ENCODE measurements at regions not wholly inside any gene's neighbourhood (a gene's known extent, or its start where the extent isn't known, plus 50 kb on each side); places are given as distances from the start of the nearest gene placed in this dataset.

DNA sequence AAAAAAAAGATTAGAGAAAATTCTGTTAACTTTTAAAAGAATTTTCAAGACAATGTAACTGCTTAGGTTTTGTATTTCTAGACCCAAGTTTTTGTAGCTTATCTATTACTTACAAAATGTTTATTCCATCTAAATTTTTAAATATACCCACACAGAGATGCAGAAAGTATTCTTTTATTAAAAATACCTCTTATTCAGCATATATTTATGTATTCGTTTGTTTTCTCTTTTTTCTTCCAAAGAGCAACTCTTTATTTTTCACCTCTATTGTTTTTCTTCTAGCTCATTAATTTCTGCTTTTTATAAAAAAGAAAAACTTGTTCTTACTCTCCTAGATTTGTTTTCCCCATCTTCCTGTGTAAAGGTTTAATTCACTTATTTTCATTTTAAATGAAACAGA is 180.3 kb downstream of the ZDHHC21 start:
- no peaks in the 10 kb centered on the region for H3K9me3 ChIP-seq
- intact Hi-C loops (cut with DNase I) = no loop called here
- TF ChIP-seq POLR2A (IDR thresholded peaks at IDR 0.05) (no peak), POLR2AphosphoS5 (IDR thresholded peaks at IDR 0.05) (no peak)
- TF ChIP-seq, protein P1, sequence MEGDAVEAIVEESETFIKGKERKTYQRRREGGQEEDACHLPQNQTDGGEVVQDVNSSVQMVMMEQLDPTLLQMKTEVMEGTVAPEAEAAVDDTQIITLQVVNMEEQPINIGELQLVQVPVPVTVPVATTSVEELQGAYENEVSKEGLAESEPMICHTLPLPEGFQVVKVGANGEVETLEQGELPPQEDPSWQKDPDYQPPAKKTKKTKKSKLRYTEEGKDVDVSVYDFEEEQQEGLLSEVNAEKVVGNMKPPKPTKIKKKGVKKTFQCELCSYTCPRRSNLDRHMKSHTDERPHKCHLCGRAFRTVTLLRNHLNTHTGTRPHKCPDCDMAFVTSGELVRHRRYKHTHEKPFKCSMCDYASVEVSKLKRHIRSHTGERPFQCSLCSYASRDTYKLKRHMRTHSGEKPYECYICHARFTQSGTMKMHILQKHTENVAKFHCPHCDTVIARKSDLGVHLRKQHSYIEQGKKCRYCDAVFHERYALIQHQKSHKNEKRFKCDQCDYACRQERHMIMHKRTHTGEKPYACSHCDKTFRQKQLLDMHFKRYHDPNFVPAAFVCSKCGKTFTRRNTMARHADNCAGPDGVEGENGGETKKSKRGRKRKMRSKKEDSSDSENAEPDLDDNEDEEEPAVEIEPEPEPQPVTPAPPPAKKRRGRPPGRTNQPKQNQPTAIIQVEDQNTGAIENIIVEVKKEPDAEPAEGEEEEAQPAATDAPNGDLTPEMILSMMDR (IDR thresholded peaks at IDR 0.05) = no peak
- no peak overlapping the region for H3K4me3 ChIP-seq
- no peak overlapping the region for H3K27ac ChIP-seq
- no peaks in the 10 kb centered on the region for H3K36me3 ChIP-seq
- H3K4me1 ChIP-seq (replicated peaks) = no peaks in the 10 kb centered on the region
- WGBS = 93% methylated on average over 1 of the region's 1 CpG
- H3K27me3 ChIP-seq (replicated peaks; ENCODE audit: insufficient read depth) = no peaks in the 10 kb centered on the region
- no peak for DNase-seq (ENCODE audit: low spot score)

DNA sequence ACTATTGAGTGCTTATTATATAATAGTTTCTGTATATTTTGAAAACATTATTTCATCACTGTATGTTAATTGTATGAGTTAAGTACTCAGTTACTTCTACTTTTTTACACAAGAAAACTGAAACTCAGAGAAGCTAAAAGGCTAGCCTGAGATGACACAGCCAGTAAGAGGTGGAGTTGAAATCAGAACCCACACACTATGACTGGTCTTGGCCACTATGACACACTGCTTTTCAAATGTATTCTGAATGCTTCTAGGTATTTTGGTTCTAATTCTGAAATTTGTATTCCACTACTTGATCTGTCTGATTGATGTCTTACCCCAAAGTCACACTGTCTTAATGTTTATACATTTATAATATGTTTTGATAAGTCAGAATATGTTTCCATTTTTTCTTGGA is 181.8 kb downstream of the ZDHHC21 start:
- intact Hi-C loops (cut with DNase I) = no loop called here
- Histone ChIP-seq H3K4me1 (replicated peaks) (no peaks in the 10 kb centered on the region), H3K36me3 (no peaks in the 10 kb centered on the region), H3K27ac (no peak overlapping the region), H3K27me3 (replicated peaks; ENCODE audit: insufficient read depth) (no peaks in the 10 kb centered on the region), H3K9me3 (no peaks in the 10 kb centered on the region), H3K4me3 (no peak overlapping the region)
- TF ChIP-seq POLR2A (IDR thresholded peaks at IDR 0.05) (no peak), POLR2AphosphoS5 (IDR thresholded peaks at IDR 0.05) (no peak)
- TF ChIP-seq, protein P1 (IDR thresholded peaks at IDR 0.05) = no peak
- no peak for DNase-seq (ENCODE audit: low spot score)

DNA sequence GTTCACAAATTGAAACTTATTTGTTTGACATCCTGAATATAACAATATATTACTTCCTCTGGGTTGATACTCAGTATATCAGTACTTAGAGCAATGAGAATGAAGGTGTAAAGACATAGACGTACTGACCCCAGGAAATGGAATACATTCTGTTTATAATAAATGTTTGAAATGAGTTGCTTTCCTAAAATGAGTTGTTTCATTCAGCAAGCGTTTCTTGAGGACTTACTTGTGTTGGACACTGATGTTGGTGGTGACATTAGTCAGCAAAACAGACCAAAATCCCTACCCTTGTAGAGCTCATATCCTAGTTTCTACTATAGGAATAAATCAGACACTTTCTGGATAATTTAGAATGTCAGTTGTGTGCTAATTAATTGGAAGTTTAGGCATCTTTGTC is 184.3 kb downstream of the ZDHHC21 start:
- no peak for DNase-seq (ENCODE audit: low spot score)
- Histone ChIP-seq H3K4me1 (replicated peaks) (no peaks in the 10 kb centered on the region), H3K9me3 (no peaks in the 10 kb centered on the region), H3K36me3 (no peaks in the 10 kb centered on the region), H3K27ac (no peak overlapping the region), H3K27me3 (replicated peaks; ENCODE audit: insufficient read depth) (no peaks in the 10 kb centered on the region), H3K4me3 (no peak overlapping the region)
- 80% methylated on average over 2 of the region's 2 CpGs for WGBS
- intact Hi-C loops (cut with DNase I) = no loop called here
- TF ChIP-seq POLR2AphosphoS5 (IDR thresholded peaks at IDR 0.05) (no peak), POLR2A (IDR thresholded peaks at IDR 0.05) (no peak)
- TF ChIP-seq, protein P1 (IDR thresholded peaks at IDR 0.05) = no peak

DNA sequence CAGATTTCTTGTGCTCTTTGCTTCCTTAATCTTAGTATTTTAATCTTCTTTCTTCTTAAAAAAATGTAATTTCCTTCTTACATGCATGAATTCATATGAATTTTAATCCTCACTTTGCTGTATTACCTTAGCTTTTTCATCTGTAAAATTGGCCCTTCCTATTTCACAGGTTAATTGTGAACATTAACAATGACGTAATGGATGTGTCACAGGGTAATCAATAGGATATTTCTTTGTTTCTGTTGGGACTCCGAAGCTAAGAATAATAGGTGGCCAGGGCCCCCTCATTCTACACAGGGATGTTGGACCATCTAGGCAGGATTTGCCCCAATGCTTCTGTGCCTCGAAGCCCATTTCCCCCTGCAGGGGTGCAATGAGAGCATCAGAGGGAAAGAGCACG is 187.4 kb upstream of the NFIB start:
- H3K27me3 ChIP-seq (replicated peaks; ENCODE audit: insufficient read depth) = no peaks in the 10 kb centered on the region
- intact Hi-C loops (cut with DNase I) = no loop called here
- no peaks in the 10 kb centered on the region for H3K9me3 ChIP-seq
- H3K36me3 ChIP-seq = no peaks in the 10 kb centered on the region
- H3K27ac ChIP-seq = no peak overlapping the region
- 93% methylated on average over 4 of the region's 4 CpGs for WGBS
- H3K4me1 ChIP-seq (replicated peaks) = no peaks in the 10 kb centered on the region
- H3K4me3 ChIP-seq = no peak overlapping the region
- TF ChIP-seq POLR2AphosphoS5 (IDR thresholded peaks at IDR 0.05) (no peak), POLR2A (IDR thresholded peaks at IDR 0.05) (no peak)
- TF ChIP-seq, protein P1 (IDR thresholded peaks at IDR 0.05) = no peak
- DNase-seq (ENCODE audit: low spot score) = no peak

DNA sequence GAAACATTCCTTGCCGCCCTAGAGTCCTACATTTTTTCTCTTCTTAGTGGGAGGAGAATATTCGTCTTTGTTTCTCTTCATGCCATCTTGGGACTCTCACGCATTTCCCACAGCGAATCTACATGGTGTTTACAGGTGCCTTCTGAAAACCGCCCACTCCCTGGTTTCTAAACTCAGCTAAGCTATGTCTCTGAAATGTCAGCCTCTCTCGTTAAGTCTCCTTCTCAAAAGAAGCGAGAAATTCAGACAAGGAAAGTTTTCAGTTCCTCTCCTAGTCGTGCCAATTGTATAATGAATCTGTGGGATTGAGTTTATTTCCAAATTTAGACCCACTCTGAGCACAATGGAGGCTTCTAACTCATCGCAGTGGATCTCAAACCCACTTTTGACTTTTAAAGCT is 186.8 kb upstream of the NFIB start:
- DNase-seq (ENCODE audit: low spot score) = no peak
- no peaks in the 10 kb centered on the region for H3K36me3 ChIP-seq
- H3K4me1 ChIP-seq (replicated peaks) = no peaks in the 10 kb centered on the region
- no peak overlapping the region for H3K27ac ChIP-seq
- no peak for TF ChIP-seq POLR2A (IDR thresholded peaks at IDR 0.05)
- TF ChIP-seq, protein P1 (IDR thresholded peaks at IDR 0.05) = no peak
- no peak for TF ChIP-seq POLR2AphosphoS5 (IDR thresholded peaks at IDR 0.05)
- intact Hi-C loops (cut with DNase I) = no loop called here
- no peaks in the 10 kb centered on the region for H3K27me3 ChIP-seq (replicated peaks; ENCODE audit: insufficient read depth)
- 84% methylated on average over 9 of the region's 9 CpGs for WGBS
- no peaks in the 10 kb centered on the region for H3K9me3 ChIP-seq
- no peak overlapping the region for H3K4me3 ChIP-seq
